ENCODE measurements at regions not wholly inside any gene's neighbourhood (a gene's known extent, or its start where the extent isn't known, plus 50 kb on each side); places are given as distances from the start of the nearest gene placed in this dataset.

- no peak for DNase-seq (ENCODE audit: low read depth)
- TF ChIP-seq, protein P1, sequence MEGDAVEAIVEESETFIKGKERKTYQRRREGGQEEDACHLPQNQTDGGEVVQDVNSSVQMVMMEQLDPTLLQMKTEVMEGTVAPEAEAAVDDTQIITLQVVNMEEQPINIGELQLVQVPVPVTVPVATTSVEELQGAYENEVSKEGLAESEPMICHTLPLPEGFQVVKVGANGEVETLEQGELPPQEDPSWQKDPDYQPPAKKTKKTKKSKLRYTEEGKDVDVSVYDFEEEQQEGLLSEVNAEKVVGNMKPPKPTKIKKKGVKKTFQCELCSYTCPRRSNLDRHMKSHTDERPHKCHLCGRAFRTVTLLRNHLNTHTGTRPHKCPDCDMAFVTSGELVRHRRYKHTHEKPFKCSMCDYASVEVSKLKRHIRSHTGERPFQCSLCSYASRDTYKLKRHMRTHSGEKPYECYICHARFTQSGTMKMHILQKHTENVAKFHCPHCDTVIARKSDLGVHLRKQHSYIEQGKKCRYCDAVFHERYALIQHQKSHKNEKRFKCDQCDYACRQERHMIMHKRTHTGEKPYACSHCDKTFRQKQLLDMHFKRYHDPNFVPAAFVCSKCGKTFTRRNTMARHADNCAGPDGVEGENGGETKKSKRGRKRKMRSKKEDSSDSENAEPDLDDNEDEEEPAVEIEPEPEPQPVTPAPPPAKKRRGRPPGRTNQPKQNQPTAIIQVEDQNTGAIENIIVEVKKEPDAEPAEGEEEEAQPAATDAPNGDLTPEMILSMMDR (conservative IDR thresholded peaks at IDR 0.05; ENCODE audit: low read depth, low read length): no peak
- H3K4me3 ChIP-seq (ENCODE audit: low read depth, low read length): no peak overlapping the region
Measured at GRCh38 chr5:121489972-121490371, 361.7 kb upstream of the FTMT start.

DNA sequence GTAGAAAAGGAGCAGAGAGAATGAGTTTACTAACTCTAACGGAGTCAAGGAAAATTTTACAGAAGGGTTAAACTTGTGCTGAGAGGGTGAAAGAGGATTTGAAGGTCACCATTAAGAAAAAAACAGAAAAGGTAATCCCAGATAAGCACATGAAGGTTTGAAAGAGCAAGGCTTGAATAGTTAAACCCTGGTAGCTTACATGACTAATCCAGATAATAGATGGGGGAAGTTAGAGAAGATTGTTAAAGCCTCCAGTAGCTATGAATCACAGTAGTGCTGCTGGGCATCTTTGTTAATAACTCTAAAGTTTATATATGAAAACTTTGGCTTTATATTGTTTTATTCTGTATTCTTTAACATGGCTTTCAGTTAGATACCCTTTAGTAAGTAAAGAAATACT, 354.5 kb upstream of the FTMT start:
- no peak overlapping the region for H3K4me3 ChIP-seq (ENCODE audit: low read depth, low read length)
- DNase-seq (ENCODE audit: low read depth): no peak
- TF ChIP-seq, protein P1 (conservative IDR thresholded peaks at IDR 0.05; ENCODE audit: low read depth, low read length): no peak

GRCh38 chr5:121500310-121500709, 351.4 kb upstream of the FTMT start:
- TF ChIP-seq, protein P1 (conservative IDR thresholded peaks at IDR 0.05; ENCODE audit: low read depth, low read length): no peak
- DNase-seq (ENCODE audit: low read depth): no peak

DNA sequence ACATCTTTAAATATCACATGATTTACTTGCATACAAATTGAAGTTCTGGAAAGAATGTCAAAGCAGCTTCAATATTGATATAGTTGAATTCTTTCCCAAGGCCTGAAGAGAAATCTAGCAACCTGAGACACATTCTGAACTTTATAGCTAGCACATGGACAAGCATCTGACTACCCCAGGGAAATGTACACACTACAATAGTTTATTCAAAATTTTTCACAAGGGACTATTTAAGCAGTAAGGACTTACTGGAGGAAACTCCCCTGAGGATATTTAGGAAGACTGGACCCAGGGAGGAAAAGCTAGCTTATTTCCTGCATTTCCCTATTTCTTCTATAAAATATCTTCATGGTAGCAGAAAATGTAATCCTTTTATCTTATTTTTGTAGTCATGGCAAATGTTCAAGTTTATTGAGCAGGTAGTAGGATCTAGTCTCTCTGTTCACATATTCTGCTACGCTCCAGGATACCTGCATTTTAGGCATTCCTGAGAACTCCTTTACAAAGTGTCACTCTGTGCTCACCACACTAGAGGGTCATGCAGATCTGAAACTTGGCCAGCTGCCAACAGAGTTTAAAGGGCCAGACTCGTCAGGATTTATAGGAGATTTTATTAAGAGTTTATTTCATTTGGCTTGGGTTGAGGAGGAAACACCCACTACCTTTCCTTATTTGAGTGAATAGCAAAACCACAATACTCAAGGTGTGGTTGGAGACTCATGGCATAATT, 348.4 kb upstream of the FTMT start:
- no peak overlapping the region for H3K4me3 ChIP-seq (ENCODE audit: low read depth, low read length)
- peak; percentile 2 for DNase-seq (ENCODE audit: low read depth)
- TF ChIP-seq, protein P1 (conservative IDR thresholded peaks at IDR 0.05; ENCODE audit: low read depth, low read length): no peak

More at GRCh38 chr5:121500310-121500709, 351.4 kb upstream of the FTMT start:
- H3K4me3 ChIP-seq (ENCODE audit: low read depth, low read length): no peak overlapping the region

GRCh38 chr5:121516997-121517396, 334.7 kb upstream of the FTMT start:
- DNase-seq (ENCODE audit: low read depth): no peak
- no peak overlapping the region for H3K4me3 ChIP-seq (ENCODE audit: low read depth, low read length)
- TF ChIP-seq, protein P1 (conservative IDR thresholded peaks at IDR 0.05; ENCODE audit: low read depth, low read length): no peak

GRCh38 chr5:121525706-121526105, 326.0 kb upstream of the FTMT start:
- TF ChIP-seq, protein P1 (conservative IDR thresholded peaks at IDR 0.05; ENCODE audit: low read depth, low read length): no peak
- peak; percentile 10 for DNase-seq (ENCODE audit: low read depth)
- no peak overlapping the region for H3K4me3 ChIP-seq (ENCODE audit: low read depth, low read length)

DNA sequence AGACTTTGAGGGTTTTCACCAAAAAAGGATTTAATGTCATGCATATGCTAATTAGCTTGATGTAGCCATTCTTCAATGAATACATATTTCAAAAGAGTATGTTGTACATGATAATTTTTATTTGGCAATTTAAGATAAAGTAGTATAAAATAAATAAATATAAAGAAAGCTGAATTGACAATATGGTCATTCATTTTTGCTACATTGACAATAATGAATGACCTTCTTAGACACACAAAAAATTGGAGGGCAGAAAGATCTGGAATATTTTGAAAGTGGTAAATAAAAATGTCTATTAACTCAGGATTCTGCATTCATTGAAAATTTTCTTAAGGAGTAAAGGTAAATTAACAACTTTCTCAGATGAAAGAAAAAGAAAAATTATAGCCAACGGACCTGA, 324.8 kb upstream of the FTMT start:
- TF ChIP-seq, protein P1 (conservative IDR thresholded peaks at IDR 0.05; ENCODE audit: low read depth, low read length): no peak
- no peak overlapping the region for H3K4me3 ChIP-seq (ENCODE audit: low read depth, low read length)
- DNase-seq (ENCODE audit: low read depth): no peak

Data from choroid plexus epithelial cell (primary cell).